Left ventricle myocardium inferior (tissue), 1 donor: ENCODE measurements at regions not wholly inside any gene's neighbourhood (a gene's known extent, or its start where the extent isn't known, plus 50 kb on each side); places are given as distances from the start of the nearest gene placed in this dataset.

Experiments used
- DNase-seq: peaks from one replicate; pipeline ENCODE4 v3.0.0-alpha.2; 2020
- H3K27ac ChIP-seq: fragments of 200-600 bp; replicated peaks from 2 replicates; pipeline ENCODE4 v1.8.0; 2021
- H3K27me3 ChIP-seq: fragments of 200-600 bp; 2 replicates; pipeline ENCODE4 v1.8.0; 2021; ENCODE audit warnings: low read depth
- H3K36me3 ChIP-seq: fragments of 200-600 bp; 2 replicates; pipeline ENCODE4 v1.8.0; 2021
- H3K4me1 ChIP-seq: fragments of 200-600 bp; 2 replicates; pipeline ENCODE4 v1.8.0; 2021
- H3K4me3 ChIP-seq: fragments of 200-600 bp; 2 replicates; pipeline ENCODE4 v1.8.0; 2021; ENCODE audit warnings: mild to moderate bottlenecking, moderate library complexity
- H3K9me3 ChIP-seq: fragments of 200-600 bp; replicated peaks from 2 replicates; pipeline ENCODE4 v1.8.0; 2021
- intact Hi-C: fragments of 100-400 bp; cut with micrococcal nuclease; formaldehyde crosslinking; loops from one replicate; pipeline ENCODE4 v1.11.0; 2022
- TF ChIP-seq, protein P1 (sequence below): fragments of 200-600 bp; IDR thresholded peaks from 2 replicates; pipeline ENCODE4 v1.8.0; 2021; ENCODE audit warnings: antibody characterized with exemption, mild to moderate bottlenecking, borderline replicate concordance
- donor health status: DM: no; HTN: yes; CAD: no; lungs with severe emphysema.

GRCh38 chr7:17166824-17167379 lies 131.6 kb upstream of the AHR start:
- no peak overlapping the region for H3K27ac ChIP-seq
- no peaks in the 10 kb centered on the region for H3K27me3 ChIP-seq
- TF ChIP-seq, protein P1, sequence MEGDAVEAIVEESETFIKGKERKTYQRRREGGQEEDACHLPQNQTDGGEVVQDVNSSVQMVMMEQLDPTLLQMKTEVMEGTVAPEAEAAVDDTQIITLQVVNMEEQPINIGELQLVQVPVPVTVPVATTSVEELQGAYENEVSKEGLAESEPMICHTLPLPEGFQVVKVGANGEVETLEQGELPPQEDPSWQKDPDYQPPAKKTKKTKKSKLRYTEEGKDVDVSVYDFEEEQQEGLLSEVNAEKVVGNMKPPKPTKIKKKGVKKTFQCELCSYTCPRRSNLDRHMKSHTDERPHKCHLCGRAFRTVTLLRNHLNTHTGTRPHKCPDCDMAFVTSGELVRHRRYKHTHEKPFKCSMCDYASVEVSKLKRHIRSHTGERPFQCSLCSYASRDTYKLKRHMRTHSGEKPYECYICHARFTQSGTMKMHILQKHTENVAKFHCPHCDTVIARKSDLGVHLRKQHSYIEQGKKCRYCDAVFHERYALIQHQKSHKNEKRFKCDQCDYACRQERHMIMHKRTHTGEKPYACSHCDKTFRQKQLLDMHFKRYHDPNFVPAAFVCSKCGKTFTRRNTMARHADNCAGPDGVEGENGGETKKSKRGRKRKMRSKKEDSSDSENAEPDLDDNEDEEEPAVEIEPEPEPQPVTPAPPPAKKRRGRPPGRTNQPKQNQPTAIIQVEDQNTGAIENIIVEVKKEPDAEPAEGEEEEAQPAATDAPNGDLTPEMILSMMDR, result no peak
- H3K4me3 ChIP-seq, result no peak overlapping the region
- intact Hi-C loops, result no loop called here
- H3K4me1 ChIP-seq, result no peaks in the 10 kb centered on the region
- no peaks in the 10 kb centered on the region for H3K9me3 ChIP-seq
- H3K36me3 ChIP-seq, result no peaks in the 10 kb centered on the region
- no peak for DNase-seq

GRCh38 chr7:17168416-17168815 lies 130.0 kb upstream of the AHR start:
- peaks cover 15% of the 10 kb centered on the region for H3K9me3 ChIP-seq
- no peaks in the 10 kb centered on the region for H3K27me3 ChIP-seq
- H3K4me1 ChIP-seq, result no peaks in the 10 kb centered on the region
- H3K27ac ChIP-seq, result no peak overlapping the region
- TF ChIP-seq, protein P1, result no peak
- intact Hi-C loops, result no loop called here
- no peaks in the 10 kb centered on the region for H3K36me3 ChIP-seq
- H3K4me3 ChIP-seq, result no peak overlapping the region
- DNase-seq, result no peak

GRCh38 chr7:17171427-17171826 lies 127.0 kb upstream of the AHR start:
- Histone ChIP-seq H3K27ac (no peak overlapping the region), H3K9me3 (peaks cover 16% of the 10 kb centered on the region), H3K4me3 (no peak overlapping the region), H3K27me3 (no peaks in the 10 kb centered on the region), H3K4me1 (no peaks in the 10 kb centered on the region), H3K36me3 (no peaks in the 10 kb centered on the region)
- intact Hi-C loops, result no loop called here
- TF ChIP-seq, protein P1, result no peak
- no peak for DNase-seq

GRCh38 chr7:17176371-17177032 lies 122.0 kb upstream of the AHR start:
- no peak overlapping the region for H3K4me3 ChIP-seq
- TF ChIP-seq, protein P1, result no peak
- H3K9me3 ChIP-seq, result peaks cover 16% of the 10 kb centered on the region
- DNase-seq, result no peak
- intact Hi-C loops, result no loop called here
- peaks cover 6% of the 10 kb centered on the region for H3K4me1 ChIP-seq
- no peaks in the 10 kb centered on the region for H3K27me3 ChIP-seq
- H3K36me3 ChIP-seq, result no peaks in the 10 kb centered on the region
- H3K27ac ChIP-seq, result no peak overlapping the region

- DNase-seq, result no peak
- TF ChIP-seq, protein P1, result no peak
- H3K36me3 ChIP-seq, result no peaks in the 10 kb centered on the region
- peaks cover 10% of the 10 kb centered on the region for H3K4me1 ChIP-seq
- no peaks in the 10 kb centered on the region for H3K27me3 ChIP-seq
- no peak overlapping the region for H3K4me3 ChIP-seq
- no peak overlapping the region for H3K27ac ChIP-seq
- H3K9me3 ChIP-seq, result no peaks in the 10 kb centered on the region
- intact Hi-C loops, result no loop called here
Observed at GRCh38 chr7:17178545-17178944, 119.9 kb upstream of the AHR start.
